Right renal pelvis (tissue), 4 donors: ENCODE measurements at regions not wholly inside any gene's neighbourhood (a gene's known extent, or its start where the extent isn't known, plus 50 kb on each side); places are given as distances from the start of the nearest gene placed in this dataset.

Experiments used
- DNase-seq, 4 donors: peaks; one replicate each; pipeline ENCODE4 v3.0.0-alpha.2; 2013; ENCODE audit warnings: low read depth in 4 of 4, low spot score in 3 of 4, missing footprints in 1 of 4

DNA sequence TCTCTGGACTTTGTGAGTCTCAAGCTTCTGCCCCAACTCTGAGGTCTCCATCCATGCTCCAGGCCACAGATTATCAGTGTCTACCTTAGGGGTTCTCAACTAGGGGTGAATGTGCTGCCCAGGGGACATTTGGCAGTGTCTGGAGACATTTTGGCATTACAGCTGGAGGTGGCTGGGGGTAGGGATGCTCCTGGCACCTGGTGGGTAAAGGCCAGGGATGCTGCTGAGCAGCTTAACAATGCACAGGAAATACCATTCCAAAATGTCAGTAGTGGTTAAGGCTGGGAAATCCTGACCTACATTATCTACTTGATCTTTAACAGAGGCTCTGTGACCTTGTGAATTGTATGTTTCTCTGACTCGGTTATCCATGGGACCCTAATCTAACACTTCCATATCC lies 67.3 kb upstream of the PALS2 start:
- DNase-seq, result no peak

DNA sequence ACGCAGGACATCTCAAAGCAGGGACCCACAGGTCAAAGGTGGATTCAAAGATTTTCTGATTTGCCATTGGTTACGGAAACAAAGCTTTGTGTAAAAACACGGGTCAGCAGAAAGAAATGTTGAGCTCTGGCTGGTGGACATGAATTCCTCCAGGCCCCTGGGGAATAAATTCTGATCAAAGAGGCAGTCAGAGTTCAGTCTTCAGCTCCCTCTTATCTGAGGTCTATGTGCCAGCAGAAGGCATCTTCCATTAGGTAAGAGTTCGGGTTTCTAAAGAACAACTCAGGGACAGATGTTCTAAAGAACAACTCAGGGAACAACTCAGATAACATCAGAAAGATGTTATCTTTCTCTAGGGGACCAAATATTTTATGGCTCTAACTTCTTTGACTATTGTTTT lies 64.9 kb upstream of the PALS2 start:
- DNase-seq, result no peak

DNA sequence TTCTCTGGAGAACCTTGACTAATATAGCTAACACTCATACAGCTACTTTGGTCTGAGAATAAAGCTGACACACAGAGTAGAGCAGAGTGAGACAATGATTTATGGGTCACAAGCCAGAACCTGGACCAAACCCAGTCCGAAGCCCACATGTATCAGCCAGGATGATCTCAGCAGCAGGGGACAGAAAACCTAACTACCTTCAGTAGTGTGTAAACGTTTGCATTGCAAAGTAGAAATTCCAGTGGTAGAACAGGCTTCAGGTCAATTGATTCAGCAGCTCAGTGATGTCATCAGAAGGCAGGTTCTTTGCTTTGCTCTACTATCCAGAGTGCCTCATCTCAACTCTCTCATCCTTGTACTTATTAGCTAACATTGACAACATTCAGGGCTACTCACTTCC lies 62.5 kb upstream of the PALS2 start:
- DNase-seq, result no peak

DNA sequence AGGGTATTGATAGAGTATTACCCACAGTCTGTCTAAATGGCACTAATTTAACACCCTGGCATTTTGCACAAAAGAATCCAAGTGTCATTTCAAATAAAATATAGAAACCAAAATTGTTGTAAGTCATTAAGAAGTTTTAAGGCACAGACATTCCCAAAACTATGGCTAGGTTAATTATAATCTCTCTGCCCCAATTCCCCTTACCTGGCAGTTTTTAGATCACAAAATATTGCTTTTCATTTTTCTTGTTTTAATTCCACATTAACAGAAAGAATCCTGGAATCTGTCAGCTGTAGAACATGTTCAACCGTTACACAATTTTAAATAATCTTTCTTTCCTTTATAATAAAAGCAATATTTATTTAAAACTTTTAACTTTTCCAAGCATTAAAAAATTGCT lies 56.1 kb upstream of the PALS2 start:
- DNase-seq, result no peak

DNA sequence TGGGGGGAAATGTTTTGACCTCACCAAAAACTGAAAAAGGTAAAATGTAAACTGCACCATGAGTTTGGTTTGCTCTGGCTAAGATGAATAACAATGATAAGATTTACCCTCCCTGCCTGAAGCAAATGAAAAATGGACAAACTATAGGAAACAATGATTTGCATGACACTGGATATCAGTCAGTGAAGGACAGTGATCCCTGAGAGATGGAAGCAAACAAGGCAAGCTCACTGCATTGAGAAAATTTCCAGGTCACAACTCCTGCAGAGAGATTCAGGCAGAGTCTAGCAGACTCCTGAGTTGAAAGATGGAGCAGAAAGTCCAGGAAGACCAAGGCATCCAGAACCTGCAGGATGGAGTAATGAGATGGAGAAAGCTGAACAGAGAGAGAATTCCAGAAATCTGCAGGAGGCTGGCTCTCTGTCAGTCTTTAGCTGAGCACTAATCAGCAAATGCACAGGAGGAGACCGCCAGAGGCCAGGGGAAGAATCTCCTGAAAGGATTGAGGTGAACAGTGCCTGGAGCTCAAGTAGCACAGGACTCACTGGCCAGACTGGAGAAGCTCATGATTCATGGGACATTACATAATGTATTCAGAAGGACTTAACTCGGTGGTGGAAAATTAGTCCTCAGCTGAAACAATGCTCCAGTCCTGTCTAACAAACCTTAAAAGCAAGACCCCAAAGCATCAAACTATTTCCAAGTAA lies 51.2 kb upstream of the PALS2 start:
- no peak for DNase-seq
